NCI-H82 treated with DMSO at 0.1 percent for 48 hours (cell line): ENCODE measurements at regions not wholly inside any gene's neighbourhood (a gene's known extent, or its start where the extent isn't known, plus 50 kb on each side); places are given as distances from the start of the nearest gene placed in this dataset.

Experiments used
- DNase-seq: peaks from one replicate; lab custom pipeline; 2025; ENCODE audit not compliant: unreplicated experiment; lab: John Stamatoyannopoulos, UW

DNA sequence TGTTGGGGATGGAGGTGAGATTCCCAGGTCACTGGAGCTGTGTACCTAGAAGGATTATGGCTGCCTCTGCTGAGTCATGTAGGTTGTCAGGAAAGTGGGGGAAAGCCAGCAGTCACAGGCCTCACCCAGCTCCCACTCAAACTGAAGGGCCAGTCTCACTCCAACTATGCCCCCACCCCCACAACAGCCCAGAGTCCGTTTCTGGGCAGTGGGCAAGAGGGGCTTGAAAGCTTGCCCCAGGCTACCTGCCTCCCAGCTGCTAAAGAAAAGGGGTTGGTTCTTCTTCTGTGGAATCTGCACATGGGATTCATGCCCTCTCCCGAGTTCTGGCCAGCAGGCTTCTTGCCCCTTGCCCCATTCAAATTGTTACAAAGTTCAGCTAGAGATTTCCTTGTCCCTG lies 116.0 kb upstream of the PGRMC2 start:
- DNase-seq: no peak

DNA sequence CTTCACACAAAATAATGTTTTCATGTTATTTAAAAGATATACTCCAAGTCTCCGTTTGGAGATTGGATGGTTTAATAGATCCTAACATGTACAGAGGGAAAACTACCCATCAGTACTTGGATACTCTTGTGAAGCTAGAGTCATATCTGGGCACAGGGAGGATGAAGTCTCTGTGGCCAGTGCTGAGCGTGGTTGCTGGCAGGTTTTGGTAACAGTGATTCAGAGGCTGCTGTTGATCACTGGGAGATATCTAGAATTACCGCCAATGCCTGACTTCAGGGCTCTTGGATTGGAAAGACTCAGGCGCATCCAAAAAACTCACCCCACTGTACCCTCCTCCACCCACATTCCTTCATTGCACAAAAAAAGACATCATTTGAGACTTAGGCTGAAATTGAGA lies 107.2 kb upstream of the PGRMC2 start:
- DNase-seq: no peak

DNA sequence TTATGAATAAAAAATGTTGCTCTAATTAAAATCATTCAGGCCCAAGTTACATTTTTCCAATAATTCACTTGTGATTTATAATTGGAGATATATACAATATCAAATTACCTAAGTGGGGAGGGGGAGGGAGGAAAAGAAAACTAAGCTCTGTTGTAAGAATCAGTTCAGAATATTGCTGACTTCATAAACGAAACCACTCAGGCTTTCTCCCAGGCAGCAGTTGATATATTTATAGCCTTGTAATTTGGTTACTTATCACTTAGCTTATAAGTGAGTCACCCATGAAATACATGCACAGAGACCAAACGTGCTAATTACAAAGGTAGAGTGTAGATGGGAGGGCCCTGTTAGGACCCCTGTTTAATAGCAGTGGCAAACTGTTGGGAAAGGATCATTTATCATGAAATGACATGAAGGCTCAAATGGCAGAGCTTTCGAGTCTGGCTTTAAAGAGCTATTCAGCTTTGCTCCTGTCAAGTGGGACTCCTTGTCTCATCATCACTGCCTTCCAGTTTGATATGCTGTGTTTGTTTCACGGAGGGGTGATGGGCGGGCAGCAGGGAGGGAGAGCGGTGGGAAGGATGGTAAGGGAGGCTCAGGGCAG lies 105.6 kb upstream of the PGRMC2 start:
- no peak for DNase-seq

DNA sequence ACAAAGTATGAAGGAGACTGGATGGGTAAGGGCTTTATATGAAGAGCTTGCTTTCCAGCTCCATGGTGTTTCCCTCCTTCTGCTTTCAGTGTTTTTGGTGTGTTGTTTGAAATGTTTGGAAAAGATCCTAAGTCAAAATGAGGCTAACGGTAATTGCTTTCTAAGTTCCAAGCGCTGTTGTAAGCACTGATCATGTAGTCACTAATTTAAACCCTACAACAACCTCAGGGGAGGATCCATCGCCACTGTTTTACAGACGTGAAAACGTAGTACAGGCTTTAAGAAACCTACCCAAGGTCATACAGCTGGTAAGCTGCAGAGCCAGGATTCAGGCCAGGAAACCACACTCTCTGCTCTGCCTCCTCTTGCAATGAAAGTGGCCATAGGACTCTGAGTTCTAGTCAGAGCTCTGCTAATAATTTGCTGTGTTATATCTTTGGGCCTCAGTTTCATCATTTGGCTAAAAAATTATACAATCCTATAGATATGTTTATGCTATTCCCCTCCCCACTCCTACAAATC lies 102.9 kb upstream of the PGRMC2 start:
- DNase-seq: no peak

DNA sequence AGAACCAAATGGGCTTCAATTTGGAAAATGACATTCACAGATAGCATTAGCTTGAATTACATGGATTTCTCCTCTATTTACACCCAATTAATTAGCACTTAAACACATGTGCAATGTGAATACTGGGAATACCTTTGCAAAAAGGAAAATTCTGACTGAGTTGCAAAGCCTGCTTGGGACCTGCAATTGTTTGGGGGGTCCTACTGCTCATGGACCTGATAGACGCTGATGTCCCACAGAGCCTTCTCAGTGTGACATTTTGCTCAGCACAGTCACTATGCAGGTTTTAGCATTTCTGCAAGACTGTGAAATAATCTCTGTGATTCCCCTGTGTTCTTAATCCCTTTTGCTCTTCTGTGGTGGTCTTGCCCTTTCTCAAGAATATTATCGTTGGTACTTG lies 101.2 kb upstream of the PGRMC2 start:
- no peak for DNase-seq

DNA sequence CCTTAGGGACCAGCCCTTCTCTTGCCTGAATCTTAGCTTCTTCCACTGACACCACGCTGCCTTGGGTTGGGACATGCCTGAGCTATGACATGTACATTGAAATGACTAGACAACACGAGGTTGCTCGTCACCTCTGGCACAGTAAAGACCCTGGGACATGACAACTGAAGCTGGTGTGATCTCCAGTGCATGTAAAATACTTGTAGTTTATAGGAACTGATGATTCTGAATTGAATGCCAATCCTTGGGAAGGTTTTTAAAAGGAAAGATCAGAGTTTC lies 100.7 kb upstream of the PGRMC2 start:
- DNase-seq: no peak

DNA sequence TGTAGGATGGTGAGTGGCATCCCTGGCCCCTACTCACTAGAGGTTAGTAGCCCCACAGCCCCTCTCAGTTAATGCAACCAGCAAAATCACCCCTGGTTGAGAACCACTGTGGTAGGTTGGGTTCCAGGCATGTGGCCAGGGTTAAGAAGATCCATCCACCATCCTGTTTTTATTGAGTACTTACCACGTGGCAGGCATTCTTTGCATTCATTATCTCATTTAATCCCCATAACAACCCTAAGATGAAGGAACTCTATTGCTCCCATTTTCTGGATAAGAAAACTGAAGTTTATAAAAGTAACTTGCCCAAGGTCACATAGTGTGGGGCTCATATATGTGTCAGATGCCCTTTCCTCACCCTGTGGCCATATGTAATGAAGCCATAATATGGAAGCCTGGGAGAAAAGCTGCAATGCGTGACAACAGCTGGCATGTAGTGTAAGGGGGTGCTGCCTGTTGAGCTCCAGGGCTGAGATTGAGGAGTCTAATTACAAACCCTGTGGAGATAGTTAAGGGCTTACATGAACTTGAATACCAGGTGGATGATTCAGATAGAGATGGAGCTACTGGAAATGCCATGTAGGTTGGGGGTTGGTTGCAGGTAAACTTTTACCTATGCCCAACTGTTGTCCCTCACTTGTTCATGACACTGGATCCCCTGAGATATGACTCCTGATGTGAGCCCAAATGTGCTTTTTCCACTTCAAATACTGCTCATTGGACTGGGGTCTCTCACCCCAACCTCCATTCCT lies 100.2 kb upstream of the PGRMC2 start:
- DNase-seq: no peak

DNA sequence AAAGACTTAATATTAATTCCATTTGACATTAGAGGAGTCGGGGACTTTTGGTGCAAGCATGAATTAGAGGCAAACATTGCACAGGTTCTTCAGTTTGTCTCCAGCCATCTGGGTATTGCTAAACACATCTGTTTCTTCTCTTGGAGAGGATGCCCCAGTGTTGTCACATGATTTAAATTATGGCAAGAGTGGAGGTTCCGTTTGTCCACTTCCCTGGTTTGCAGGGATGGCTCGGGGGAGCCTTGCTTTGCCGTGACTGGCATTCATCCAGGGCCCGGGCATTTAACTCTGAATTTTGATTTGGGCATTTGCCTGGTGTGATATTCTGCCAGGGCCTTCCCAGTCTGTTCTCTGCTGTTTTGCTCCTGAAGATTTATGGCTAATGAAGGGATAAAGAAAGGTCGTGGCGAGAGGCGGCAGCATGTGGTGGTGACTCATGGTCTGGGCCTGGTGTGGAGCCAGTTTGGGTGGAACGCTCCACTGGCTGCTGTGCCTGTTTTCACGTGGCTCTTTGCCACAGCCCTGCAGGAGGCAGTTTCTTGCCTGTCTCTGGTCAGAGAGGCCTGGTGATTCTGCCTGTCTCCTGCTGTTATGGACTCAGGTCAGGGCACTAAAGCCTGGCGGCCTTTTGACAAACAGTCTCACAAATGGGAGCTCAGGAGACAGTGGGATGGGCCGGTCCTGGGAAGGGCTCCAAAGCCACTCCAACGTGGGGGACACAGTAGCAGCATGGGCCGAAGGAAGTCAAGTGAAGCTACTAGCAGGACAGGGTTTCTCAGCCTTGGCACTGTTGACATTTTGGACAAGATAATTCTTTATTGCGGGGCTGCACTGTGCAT lies 99.4 kb upstream of the PGRMC2 start:
- DNase-seq: peak; percentile 1

DNA sequence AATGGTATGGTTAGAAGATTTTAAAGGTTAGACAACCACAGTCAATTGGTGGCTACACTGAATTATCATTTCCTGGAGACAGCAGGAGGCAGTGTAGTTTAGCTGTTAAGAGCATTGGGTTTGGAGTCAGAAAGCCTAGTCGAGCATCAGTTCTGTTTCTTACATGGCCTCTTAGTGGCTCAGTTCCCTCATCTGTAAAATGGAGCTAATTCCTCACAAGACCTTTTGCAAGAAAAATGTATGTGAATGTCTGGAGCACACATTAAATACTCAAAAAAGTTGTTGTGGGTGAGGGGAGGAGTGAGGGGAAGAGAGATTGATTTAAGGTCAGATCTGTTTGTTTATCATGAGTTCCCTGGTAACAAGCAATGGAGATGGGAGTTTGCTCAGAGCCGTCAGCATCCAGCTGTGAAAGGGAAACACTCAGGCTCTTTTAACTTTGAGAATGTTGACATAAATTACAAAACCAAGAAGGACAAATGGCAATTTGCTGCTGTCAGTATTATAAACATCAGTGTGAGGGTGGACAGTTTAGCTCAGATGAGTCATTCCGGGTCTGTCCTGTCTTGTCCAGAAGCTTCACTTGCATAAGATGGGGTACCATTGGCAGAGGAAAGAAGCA lies 98.2 kb upstream of the PGRMC2 start:
- DNase-seq: peak; percentile 3

DNA sequence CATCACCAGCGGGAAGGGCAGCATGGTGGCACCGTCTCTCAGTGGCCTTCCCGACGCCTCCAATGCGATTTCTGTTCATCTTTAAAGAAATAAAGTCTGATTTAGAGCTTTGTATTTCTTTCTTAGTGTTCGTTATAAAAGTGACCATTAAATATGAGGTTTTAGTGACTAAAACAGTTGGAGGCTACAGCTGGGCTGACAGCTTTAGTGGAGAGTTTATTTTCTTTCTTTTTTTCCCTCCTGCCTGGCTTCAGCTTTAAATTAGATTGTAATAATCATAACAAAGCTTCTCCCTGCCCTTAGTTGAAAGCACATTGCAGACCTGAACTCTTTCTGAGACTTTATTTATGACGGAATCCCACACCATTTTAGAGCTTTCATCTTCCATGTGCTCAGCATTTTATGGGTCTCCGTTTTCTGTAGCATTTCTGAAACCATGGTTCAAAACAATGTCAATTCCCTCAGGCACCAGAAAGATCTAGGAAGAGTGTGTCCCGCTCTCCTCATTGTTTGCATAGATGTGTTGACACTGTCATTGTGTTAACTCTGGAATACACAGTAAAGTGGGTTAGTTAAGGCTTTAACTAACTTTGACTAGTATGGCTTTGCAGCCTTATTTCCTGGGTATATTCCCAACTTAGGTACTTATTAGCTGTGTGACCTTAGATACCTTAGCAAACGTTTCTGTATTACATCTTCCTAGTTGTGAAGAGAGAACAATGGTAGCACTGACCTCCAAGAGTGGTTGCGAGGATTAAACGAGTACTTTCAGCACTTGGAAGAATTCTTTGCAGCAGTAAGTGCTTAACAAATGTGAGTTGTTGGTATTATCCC lies 97.4 kb upstream of the PGRMC2 start:
- DNase-seq: no peak

DNA sequence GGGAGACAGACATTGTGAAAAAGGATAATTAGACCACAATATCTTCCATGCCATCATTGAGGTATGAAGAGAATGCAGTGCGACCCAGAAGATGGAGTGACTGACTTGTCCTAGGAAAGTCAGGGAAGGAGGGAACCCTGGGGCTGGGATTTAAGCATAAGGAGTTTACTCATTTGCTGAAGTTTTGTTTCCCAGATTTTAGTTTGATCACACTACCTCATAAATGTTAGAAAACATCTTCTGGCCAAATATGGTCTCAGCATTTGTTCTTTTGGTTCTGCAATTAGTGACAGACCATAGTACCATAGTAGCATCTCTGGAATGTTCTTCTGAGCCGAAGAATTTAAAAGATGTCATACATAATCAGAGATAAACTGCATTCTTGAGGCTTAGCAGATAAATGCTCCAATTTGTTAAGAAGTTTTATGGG lies 96.5 kb upstream of the PGRMC2 start:
- no peak for DNase-seq

DNA sequence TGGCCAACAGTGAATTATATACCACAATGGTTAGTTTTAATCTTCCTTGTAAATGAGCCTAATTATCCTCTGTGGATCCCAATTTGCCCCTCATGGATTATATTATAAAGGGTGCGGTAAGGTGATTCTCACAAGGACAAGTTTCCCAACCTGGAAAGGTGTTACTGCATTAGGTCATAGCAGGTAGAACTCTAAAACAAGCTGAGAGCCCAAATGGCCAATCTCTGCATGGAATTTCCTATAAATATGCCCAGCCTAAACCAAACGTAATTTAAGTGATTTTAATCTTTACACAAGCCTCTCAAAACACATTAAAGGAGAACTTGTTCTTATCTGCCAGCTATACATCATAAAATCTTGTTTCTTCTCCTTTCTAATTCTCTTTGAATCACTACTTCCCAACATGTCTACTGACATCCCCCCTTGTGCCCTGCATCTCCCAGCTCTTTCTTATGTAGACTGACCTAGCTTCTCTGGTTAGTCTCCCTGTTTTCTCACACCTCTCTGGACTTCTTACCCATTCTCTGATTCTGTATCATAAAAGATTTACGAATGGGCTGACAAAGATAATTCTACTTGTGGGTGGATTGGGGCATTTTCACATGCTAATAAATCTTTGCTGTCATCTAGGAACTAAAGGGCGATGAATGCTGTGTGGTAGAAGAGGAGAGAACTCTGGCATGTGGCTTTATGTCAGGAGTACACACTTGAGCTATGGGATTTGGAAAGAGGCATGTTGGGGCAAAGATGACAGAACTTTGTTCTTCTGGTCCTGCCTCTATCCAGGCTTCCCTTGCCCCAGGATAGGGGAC lies 94.3 kb upstream of the PGRMC2 start:
- DNase-seq: no peak

DNA sequence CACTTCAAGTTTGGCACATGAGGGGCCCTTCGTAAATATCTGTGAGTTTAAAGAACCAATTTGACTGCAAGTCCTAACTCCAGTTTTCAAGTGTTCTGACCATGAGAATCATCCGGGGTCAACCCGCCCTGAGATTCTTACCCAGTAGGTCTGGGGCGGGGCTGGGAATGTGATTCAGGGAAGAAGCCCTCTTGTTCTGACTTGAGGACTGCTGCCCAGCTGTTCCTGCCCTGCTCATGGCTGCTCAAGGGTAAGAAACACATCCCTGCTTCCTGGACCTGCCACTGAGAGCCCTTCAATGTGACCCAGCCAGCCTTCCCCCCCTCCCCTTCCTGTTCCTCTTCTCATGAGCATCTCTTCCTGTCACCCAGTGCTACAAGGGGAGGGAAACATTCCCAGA lies 92.7 kb upstream of the PGRMC2 start:
- no peak for DNase-seq

DNA sequence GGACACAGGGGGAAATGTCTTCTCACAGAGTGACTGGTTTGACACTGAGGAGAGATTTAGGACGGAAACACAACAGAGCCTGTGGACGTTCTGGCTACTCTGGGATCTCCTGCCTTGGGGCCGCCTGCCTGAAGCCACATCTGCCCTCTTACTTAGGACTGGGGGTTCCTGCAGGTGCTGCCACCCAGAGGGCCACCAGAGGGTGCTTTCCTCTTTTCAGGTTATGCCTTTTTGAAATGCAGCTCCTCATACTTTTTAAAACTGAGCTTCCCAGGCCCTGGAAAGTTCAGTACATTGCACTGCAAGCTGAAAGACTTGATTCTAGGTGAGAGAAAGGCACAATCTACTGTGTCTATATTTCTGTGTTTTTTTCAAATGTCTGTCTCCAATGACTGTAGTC lies 92.2 kb upstream of the PGRMC2 start:
- DNase-seq: peak; percentile 20

DNA sequence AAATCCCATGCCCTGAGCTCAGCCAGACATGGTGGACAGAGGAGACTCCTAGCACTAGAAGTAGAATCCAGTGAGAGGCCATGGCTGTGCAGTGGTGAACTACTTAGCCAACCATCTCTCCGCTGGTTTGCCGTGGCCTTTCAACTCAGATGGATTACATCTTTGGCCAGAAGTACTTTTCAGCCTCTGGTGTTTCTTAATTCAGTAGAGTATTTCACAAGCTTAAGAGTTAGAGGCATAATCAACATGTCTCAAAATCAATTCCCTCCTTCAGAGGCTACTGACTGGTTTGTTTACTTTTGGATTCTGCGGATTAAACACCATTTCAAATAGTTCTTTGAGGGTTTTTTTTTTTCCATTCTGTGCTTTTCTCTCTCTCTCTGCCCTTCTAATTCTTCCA lies 91.1 kb upstream of the PGRMC2 start:
- no peak for DNase-seq

DNA sequence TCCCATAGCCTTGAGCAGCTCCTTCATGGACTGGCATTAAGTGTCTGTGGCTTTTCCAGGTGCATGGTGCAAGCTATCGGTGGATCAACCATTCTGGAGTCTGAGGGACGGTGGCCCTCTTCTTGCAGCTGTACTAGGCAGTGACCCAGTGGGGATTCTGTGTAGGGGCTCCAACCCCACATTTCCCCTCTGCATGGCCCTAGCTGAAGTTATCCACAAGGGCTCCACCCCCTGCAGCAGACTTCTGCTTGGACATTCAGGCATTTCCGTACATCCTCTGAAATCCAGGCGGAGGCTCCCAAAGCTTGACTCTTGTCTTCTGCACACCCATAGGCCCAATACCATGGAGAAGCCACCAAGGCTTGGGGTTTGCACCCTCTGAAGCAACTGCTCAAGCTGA lies 89.3 kb upstream of the PGRMC2 start:
- no peak for DNase-seq

DNA sequence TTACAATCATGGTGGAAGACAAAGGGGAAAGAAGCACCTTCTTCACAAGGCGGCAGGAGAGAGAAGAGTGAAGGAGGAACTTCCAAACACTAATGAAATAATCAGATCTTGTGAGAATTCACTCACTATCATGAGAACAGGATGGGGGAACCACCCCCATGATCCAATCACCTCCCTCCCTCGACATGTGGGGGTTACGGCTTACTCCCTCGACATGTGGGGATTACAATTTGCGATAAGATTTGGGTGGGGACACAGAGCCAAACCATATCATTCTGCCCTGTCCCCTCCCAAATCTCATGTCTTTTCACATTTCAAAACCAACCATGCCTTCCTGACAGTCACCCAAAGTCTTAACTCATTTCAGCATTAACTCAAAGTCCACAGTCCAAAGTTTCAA lies 88.7 kb upstream of the PGRMC2 start:
- DNase-seq: no peak

DNA sequence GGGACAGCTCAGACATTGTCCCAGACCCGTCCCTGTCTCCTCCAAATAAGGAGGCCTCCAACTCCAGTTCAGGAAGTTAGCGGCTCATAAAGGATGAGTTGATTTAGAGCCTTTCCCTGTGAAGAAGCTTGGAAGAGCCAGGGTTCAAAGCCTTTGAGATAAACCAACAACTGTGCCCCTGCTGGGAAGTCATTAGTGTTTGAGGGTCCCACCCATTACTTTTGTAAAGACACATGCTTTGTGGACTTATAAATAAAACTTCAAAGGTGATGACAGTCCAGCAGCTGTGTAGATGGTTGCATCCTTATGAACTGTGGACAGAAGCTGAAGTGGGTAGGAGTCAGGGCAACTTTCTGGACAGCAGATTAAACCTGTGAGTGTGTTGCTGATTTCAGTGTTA lies 86.0 kb upstream of the PGRMC2 start:
- DNase-seq: no peak

DNA sequence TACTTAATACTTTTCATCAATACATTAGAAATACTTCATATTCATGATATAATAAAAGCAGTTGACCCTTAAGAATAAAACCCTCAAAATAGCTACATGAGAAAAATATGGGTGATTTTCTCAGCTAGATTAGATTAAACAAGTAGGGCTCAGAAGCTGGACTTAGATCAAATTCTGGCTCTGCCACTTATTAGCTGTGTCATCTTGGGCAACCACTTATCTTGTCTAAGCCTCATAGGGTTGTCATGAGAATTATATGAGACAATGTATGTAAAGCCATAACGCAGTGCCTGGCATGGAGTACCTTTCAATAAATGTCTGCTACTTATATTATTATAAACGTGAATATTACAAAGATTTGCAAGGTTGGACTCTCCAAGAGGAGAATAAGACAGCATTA lies 84.3 kb upstream of the PGRMC2 start:
- no peak for DNase-seq
